ENCODE measurements at regions not wholly inside any gene's neighbourhood (a gene's known extent, or its start where the extent isn't known, plus 50 kb on each side); places are given as distances from the start of the nearest gene placed in this dataset.

- DNase-seq, result no peak
These were observed 998.0 kb upstream of the CDH2 start for GRCh38 chr18:29174891-29175290.

- no peak for DNase-seq
These were observed 995.8 kb upstream of the CDH2 start for GRCh38 chr18:29172756-29173067.

- DNase-seq, result no peak
These were observed 995.2 kb upstream of the CDH2 start for GRCh38 chr18:29171892-29172755.

GRCh38 chr18:29169599-29169998 lies 992.7 kb upstream of the CDH2 start:
- DNase-seq, result no peak

GRCh38 chr18:29164993-29165599 lies 988.2 kb upstream of the CDH2 start:
- no peak for DNase-seq

- DNase-seq, result no peak
These were observed 987.2 kb upstream of the CDH2 start for GRCh38 chr18:29164020-29164706.

- DNase-seq, result no peak
These were observed 986.7 kb upstream of the CDH2 start for GRCh38 chr18:29163596-29163995.

- no peak for DNase-seq
These were observed 984.5 kb upstream of the CDH2 start for GRCh38 chr18:29161429-29161828.

GRCh38 chr18:29160170-29160569 lies 983.2 kb upstream of the CDH2 start:
- DNase-seq, result no peak

- DNase-seq, result no peak
These were observed 981.0 kb upstream of the CDH2 start for GRCh38 chr18:29157905-29158304.

- DNase-seq, result no peak
These were observed 980.3 kb upstream of the CDH2 start for GRCh38 chr18:29157057-29157780.

GRCh38 chr18:29156531-29156930 lies 979.6 kb upstream of the CDH2 start:
- no peak for DNase-seq

- no peak for DNase-seq
These were observed 978.1 kb upstream of the CDH2 start for GRCh38 chr18:29154758-29155725.

GRCh38 chr18:29154196-29154757 lies 977.3 kb upstream of the CDH2 start:
- no peak for DNase-seq

- no peak for DNase-seq
These were observed 976.2 kb upstream of the CDH2 start for GRCh38 chr18:29153091-29153490.

GRCh38 chr18:29147944-29148343 lies 971.0 kb upstream of the CDH2 start:
- DNase-seq, result no peak

GRCh38 chr18:29146068-29146467 lies 969.1 kb upstream of the CDH2 start:
- DNase-seq, result no peak

- no peak for DNase-seq
These were observed 963.7 kb upstream of the CDH2 start for GRCh38 chr18:29140590-29140989.

GRCh38 chr18:29137773-29138495 lies 961.0 kb upstream of the CDH2 start:
- DNase-seq, result no peak

GRCh38 chr18:29123706-29124530 lies 947.0 kb upstream of the CDH2 start:
- DNase-seq, result no peak
